ENCODE measurements at regions not wholly inside any gene's neighbourhood (a gene's known extent, or its start where the extent isn't known, plus 50 kb on each side); places are given as distances from the start of the nearest gene placed in this dataset.

GRCh38 chr1:193747579-193747978, 561.2 kb upstream of the B3GALT2 start:
- Mint-ChIP-seq H3K36me3 (ENCODE audit: insufficient read depth, unreplicated experiment) (no peaks in the 10 kb centered on the region), H3K9me3 (ENCODE audit: unreplicated experiment) (no peaks in the 10 kb centered on the region), H3K27ac (ENCODE audit: unreplicated experiment) (no peak overlapping the region), H3K4me3 (ENCODE audit: unreplicated experiment) (no peak overlapping the region), H3K27me3 (ENCODE audit: insufficient read depth, unreplicated experiment) (no peaks in the 10 kb centered on the region), H3K4me1 (ENCODE audit: low read depth, unreplicated experiment) (no peaks in the 10 kb centered on the region)
- TF ChIP-seq CTCF (IDR thresholded peaks at IDR 0.05; ENCODE audit: insufficient read depth in 1 of 2, low read depth in 1 of 2, low read length in 1 of 2, severe bottlenecking in 1 of 2, unreplicated experiment in 1 of 2) = no peak
- intact Hi-C loops (cut with micrococcal nuclease; ENCODE audit: unreplicated experiment) = no loop called here
- no peaks in the 10 kb centered on the region for H3K9me3 ChIP-seq
- H3K4me1 ChIP-seq = no peaks in the 10 kb centered on the region
- POLR2A ChIA-PET = no interaction called here
- BruUV-seq (replicated peaks) = no TSS peak
- no peaks in the 10 kb centered on the region for H3K27me3 ChIP-seq (replicated peaks; ENCODE audit: control insufficient read depth, insufficient read depth, low read length)
- no peaks in the 10 kb centered on the region for H3K36me3 ChIP-seq (ENCODE audit: control insufficient read depth, insufficient read depth, low read length)
- CTCF ChIA-PET = no interaction called here
- no peak overlapping the region for H3K4me3 ChIP-seq (ENCODE audit: low read depth, low read length)
- DNase-seq = no peak

GRCh38 chr1:193741228-193741627, 554.8 kb upstream of the B3GALT2 start:
- POLR2A ChIA-PET = no interaction called here

GRCh38 chr1:193740762-193741161, 554.3 kb upstream of the B3GALT2 start:
- BruUV-seq (replicated peaks) = no TSS peak
- Mint-ChIP-seq H3K36me3 (ENCODE audit: insufficient read depth, unreplicated experiment) (no peaks in the 10 kb centered on the region), H3K27ac (ENCODE audit: unreplicated experiment) (no peak overlapping the region), H3K27me3 (ENCODE audit: insufficient read depth, unreplicated experiment) (no peaks in the 10 kb centered on the region), H3K9me3 (ENCODE audit: unreplicated experiment) (no peaks in the 10 kb centered on the region), H3K4me1 (ENCODE audit: low read depth, unreplicated experiment) (no peaks in the 10 kb centered on the region), H3K4me3 (ENCODE audit: unreplicated experiment) (no peak overlapping the region)
- Histone ChIP-seq H3K4me3 (ENCODE audit: low read depth, low read length) (no peak overlapping the region), H3K4me1 (no peaks in the 10 kb centered on the region), H3K36me3 (ENCODE audit: control insufficient read depth, insufficient read depth, low read length) (no peaks in the 10 kb centered on the region), H3K9me3 (no peaks in the 10 kb centered on the region), H3K27me3 (replicated peaks; ENCODE audit: control insufficient read depth, insufficient read depth, low read length) (no peaks in the 10 kb centered on the region)
- intact Hi-C loops (cut with micrococcal nuclease; ENCODE audit: unreplicated experiment) = no loop called here
- POLR2A ChIA-PET = no interaction called here
- CTCF ChIA-PET = no interaction called here
- no peak for TF ChIP-seq CTCF (IDR thresholded peaks at IDR 0.05; ENCODE audit: insufficient read depth in 1 of 2, low read depth in 1 of 2, low read length in 1 of 2, severe bottlenecking in 1 of 2, unreplicated experiment in 1 of 2)
- DNase-seq = no peak

More at GRCh38 chr1:193741228-193741627, 554.8 kb upstream of the B3GALT2 start:
- H3K27ac Mint-ChIP-seq (ENCODE audit: unreplicated experiment) = no peak overlapping the region
- no peaks in the 10 kb centered on the region for H3K4me1 ChIP-seq
- no peaks in the 10 kb centered on the region for H3K36me3 ChIP-seq (ENCODE audit: control insufficient read depth, insufficient read depth, low read length)
- H3K4me3 ChIP-seq (ENCODE audit: low read depth, low read length) = no peak overlapping the region
- no peaks in the 10 kb centered on the region for H3K9me3 ChIP-seq
- no peaks in the 10 kb centered on the region for H3K36me3 Mint-ChIP-seq (ENCODE audit: insufficient read depth, unreplicated experiment)
- TF ChIP-seq CTCF (IDR thresholded peaks at IDR 0.05; ENCODE audit: insufficient read depth in 1 of 2, low read depth in 1 of 2, low read length in 1 of 2, severe bottlenecking in 1 of 2, unreplicated experiment in 1 of 2) = no peak
- H3K27me3 Mint-ChIP-seq (ENCODE audit: insufficient read depth, unreplicated experiment) = no peaks in the 10 kb centered on the region
- no peak for DNase-seq
- intact Hi-C loops (cut with micrococcal nuclease; ENCODE audit: unreplicated experiment) = no loop called here
- CTCF ChIA-PET = no interaction called here
- BruUV-seq (replicated peaks) = no TSS peak
- H3K27me3 ChIP-seq (replicated peaks; ENCODE audit: control insufficient read depth, insufficient read depth, low read length) = no peaks in the 10 kb centered on the region
- H3K9me3 Mint-ChIP-seq (ENCODE audit: unreplicated experiment) = no peaks in the 10 kb centered on the region
- no peak overlapping the region for H3K4me3 Mint-ChIP-seq (ENCODE audit: unreplicated experiment)
- H3K4me1 Mint-ChIP-seq (ENCODE audit: low read depth, unreplicated experiment) = no peaks in the 10 kb centered on the region
